ENCODE measurements at regions not wholly inside any gene's neighbourhood (a gene's known extent, or its start where the extent isn't known, plus 50 kb on each side); places are given as distances from the start of the nearest gene placed in this dataset.

- H3K27ac Mint-ChIP-seq, result no peak overlapping the region
- TF ChIP-seq, protein P1, sequence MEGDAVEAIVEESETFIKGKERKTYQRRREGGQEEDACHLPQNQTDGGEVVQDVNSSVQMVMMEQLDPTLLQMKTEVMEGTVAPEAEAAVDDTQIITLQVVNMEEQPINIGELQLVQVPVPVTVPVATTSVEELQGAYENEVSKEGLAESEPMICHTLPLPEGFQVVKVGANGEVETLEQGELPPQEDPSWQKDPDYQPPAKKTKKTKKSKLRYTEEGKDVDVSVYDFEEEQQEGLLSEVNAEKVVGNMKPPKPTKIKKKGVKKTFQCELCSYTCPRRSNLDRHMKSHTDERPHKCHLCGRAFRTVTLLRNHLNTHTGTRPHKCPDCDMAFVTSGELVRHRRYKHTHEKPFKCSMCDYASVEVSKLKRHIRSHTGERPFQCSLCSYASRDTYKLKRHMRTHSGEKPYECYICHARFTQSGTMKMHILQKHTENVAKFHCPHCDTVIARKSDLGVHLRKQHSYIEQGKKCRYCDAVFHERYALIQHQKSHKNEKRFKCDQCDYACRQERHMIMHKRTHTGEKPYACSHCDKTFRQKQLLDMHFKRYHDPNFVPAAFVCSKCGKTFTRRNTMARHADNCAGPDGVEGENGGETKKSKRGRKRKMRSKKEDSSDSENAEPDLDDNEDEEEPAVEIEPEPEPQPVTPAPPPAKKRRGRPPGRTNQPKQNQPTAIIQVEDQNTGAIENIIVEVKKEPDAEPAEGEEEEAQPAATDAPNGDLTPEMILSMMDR (IDR thresholded peaks at IDR 0.05; ENCODE audit: unreplicated experiment), result no peak
- H3K4me1 Mint-ChIP-seq, result no peaks in the 10 kb centered on the region
- H3K4me3 Mint-ChIP-seq, result no peak overlapping the region
- peaks cover 32% of the 10 kb centered on the region for H3K27me3 Mint-ChIP-seq (ENCODE audit: low read depth)
- no peaks in the 10 kb centered on the region for H3K36me3 Mint-ChIP-seq
- DNase-seq (ENCODE audit: low spot score in 2 of 2, unreplicated experiment in 2 of 2), result no peak
- H3K9me3 Mint-ChIP-seq, result peaks cover 4% of the 10 kb centered on the region
These were observed 358.4 kb upstream of the PROK2 start for GRCh38 chr3:72143322-72143721.

GRCh38 chr3:72142028-72142427 lies 357.1 kb upstream of the PROK2 start:
- DNase-seq (ENCODE audit: low spot score in 2 of 2, unreplicated experiment in 2 of 2), result no peak
- H3K4me3 Mint-ChIP-seq, result no peak overlapping the region
- no peaks in the 10 kb centered on the region for H3K36me3 Mint-ChIP-seq
- no peaks in the 10 kb centered on the region for H3K4me1 Mint-ChIP-seq
- H3K27ac Mint-ChIP-seq, result no peak overlapping the region
- peaks cover 30% of the 10 kb centered on the region for H3K27me3 Mint-ChIP-seq (ENCODE audit: low read depth)
- TF ChIP-seq, protein P1 (IDR thresholded peaks at IDR 0.05; ENCODE audit: unreplicated experiment), result no peak
- no peaks in the 10 kb centered on the region for H3K9me3 Mint-ChIP-seq

- Mint-ChIP-seq H3K4me1 (no peaks in the 10 kb centered on the region), H3K27ac (no peak overlapping the region), H3K4me3 (no peak overlapping the region), H3K36me3 (no peaks in the 10 kb centered on the region), H3K9me3 (no peaks in the 10 kb centered on the region), H3K27me3 (ENCODE audit: low read depth) (peaks cover 31% of the 10 kb centered on the region)
- DNase-seq (ENCODE audit: low spot score in 2 of 2, unreplicated experiment in 2 of 2), result no peak
- TF ChIP-seq, protein P1 (IDR thresholded peaks at IDR 0.05; ENCODE audit: unreplicated experiment), result no peak
These were observed 356.3 kb upstream of the PROK2 start for GRCh38 chr3:72141264-72141663.

DNA sequence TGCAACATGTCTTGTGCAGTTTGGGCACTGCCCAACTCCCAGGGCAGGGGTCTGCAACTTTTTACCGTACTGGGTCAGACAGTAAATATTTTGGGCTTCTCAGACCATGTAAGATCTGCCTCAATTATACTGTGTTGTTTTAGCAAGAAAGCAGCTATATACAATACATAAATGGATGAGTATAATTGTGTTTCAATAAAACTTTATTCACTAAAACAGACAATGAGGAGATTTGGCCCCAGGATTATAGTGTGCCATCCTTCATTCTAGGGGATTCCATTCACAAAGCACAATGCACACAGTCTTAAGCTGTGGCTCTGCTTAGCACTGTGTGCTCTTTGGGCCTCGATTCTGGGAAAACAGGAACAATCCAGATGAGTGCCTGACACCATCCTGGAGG lies 354.4 kb upstream of the PROK2 start:
- Mint-ChIP-seq H3K4me3 (no peak overlapping the region), H3K27ac (no peak overlapping the region), H3K9me3 (no peaks in the 10 kb centered on the region), H3K36me3 (no peaks in the 10 kb centered on the region), H3K27me3 (ENCODE audit: low read depth) (peaks cover 22% of the 10 kb centered on the region), H3K4me1 (no peaks in the 10 kb centered on the region)
- DNase-seq (ENCODE audit: low spot score in 2 of 2, unreplicated experiment in 2 of 2), result no peak
- TF ChIP-seq, protein P1 (IDR thresholded peaks at IDR 0.05; ENCODE audit: unreplicated experiment), result no peak

DNA sequence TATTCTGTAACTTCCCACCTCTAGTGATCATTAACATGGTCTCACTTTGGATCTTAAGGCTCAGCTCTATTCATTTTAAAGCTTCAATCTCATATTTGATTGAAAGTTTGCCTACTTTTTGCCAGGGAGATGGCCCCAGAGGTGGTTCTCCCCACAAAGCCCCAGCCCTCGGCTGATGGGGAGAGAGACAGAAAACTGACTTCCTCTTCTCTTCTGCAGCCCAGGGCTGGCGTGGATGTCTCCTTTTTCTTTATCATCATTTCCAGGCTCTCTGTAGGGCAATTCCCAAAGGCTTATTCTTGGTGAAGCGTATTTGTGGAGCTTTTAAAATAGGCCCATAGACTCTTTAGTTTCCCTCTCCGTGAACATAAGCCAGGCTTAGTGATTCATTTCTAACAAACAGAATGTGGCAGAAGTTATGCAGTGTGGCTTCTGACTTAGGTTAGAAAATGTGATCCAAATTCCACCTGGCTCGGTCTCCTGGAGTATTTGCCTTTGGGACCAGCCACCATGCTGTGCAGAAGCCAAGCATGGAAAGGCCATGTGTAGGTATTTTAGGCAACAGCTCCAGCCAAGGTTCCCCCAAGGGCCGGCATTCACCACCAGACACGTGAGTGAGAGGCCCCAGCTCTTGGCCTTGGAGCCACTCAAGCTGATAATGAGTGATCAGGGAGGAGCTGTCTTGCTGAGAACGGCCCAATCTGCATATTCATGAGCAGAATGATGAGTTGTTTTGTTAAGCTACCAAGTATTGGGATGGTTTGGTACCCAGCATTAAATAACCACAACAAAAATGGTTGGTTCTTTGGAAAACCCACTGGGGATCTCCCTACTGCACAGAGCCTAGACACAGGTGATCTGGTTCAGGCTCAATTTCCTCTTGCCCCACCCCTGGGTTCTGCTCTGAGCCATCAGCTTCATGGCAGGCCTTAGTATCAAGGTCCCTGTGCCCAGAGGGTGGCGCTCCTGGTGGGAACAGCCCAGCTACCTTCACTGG lies 353.2 kb upstream of the PROK2 start:
- Mint-ChIP-seq H3K36me3 (no peaks in the 10 kb centered on the region), H3K9me3 (no peaks in the 10 kb centered on the region), H3K4me3 (no peak overlapping the region), H3K4me1 (no peaks in the 10 kb centered on the region), H3K27ac (no peak overlapping the region), H3K27me3 (ENCODE audit: low read depth) (peaks cover 20% of the 10 kb centered on the region)
- DNase-seq (ENCODE audit: low spot score in 2 of 2, unreplicated experiment in 2 of 2), result no peak
- TF ChIP-seq, protein P1 (IDR thresholded peaks at IDR 0.05; ENCODE audit: unreplicated experiment), result no peak
